ENCODE measurements at regions not wholly inside any gene's neighbourhood (a gene's known extent, or its start where the extent isn't known, plus 50 kb on each side); places are given as distances from the start of the nearest gene placed in this dataset.

DNA sequence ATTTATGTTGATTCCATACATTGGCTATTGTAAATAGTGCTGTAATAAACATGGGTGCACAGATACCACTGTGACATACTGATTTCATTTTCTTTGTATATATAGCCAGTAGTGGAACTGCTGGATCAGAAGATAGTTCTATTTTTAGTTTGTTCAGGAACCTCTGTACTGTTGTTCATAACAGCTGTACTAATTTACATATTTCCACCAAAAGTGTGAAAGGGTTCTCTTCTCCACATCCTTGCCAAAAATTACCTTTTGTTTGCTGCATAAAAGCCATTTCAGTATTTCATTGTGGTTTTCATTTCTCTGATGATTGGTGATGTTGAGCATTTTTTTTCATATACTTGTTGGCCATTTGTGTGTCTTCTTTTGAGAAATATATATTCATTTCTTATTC lies 1962.1 kb downstream of the PCDH9 start:
- H3K9ac ChIP-seq (ENCODE audit: low read depth, low read length) = no peak overlapping the region
- ATAC-seq (ENCODE audit: low read depth) (no peak), DNase-seq (no peak)
- H3K4me2 ChIP-seq (ENCODE audit: low read depth, low read length) = no peak overlapping the region
- no peak overlapping the region for H2BK15ac ChIP-seq (ENCODE audit: low read depth, low read length)
- H4K8ac ChIP-seq (ENCODE audit: low read depth in 2 of 2, low read length in 2 of 2) = no peak overlapping the region
- no TSS peak for BruUV-seq (replicated peaks)
- no peak overlapping the region for H4K91ac ChIP-seq (ENCODE audit: insufficient read depth, low read depth, low read length)
- TF ChIP-seq, protein P1, sequence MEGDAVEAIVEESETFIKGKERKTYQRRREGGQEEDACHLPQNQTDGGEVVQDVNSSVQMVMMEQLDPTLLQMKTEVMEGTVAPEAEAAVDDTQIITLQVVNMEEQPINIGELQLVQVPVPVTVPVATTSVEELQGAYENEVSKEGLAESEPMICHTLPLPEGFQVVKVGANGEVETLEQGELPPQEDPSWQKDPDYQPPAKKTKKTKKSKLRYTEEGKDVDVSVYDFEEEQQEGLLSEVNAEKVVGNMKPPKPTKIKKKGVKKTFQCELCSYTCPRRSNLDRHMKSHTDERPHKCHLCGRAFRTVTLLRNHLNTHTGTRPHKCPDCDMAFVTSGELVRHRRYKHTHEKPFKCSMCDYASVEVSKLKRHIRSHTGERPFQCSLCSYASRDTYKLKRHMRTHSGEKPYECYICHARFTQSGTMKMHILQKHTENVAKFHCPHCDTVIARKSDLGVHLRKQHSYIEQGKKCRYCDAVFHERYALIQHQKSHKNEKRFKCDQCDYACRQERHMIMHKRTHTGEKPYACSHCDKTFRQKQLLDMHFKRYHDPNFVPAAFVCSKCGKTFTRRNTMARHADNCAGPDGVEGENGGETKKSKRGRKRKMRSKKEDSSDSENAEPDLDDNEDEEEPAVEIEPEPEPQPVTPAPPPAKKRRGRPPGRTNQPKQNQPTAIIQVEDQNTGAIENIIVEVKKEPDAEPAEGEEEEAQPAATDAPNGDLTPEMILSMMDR (conservative IDR thresholded peaks at IDR 0.05; ENCODE audit: low read depth, low read length) = no peak
- no peak for TF ChIP-seq MAFK (IDR thresholded peaks at IDR 0.05; ENCODE audit: low read depth, low read length)
- no peak for TF ChIP-seq NFE2L2 (IDR thresholded peaks at IDR 0.05; ENCODE audit: low read depth, low read length)
- no peak for TF ChIP-seq CEBPB (IDR thresholded peaks at IDR 0.05; ENCODE audit: low read depth, low read length)
- TF ChIP-seq MXI1 (IDR thresholded peaks at IDR 0.05; ENCODE audit: borderline replicate concordance, low read depth, low read length) = no peak
- TF ChIP-seq MAZ (IDR thresholded peaks at IDR 0.05; ENCODE audit: borderline replicate concordance, low read depth, low read length) = no peak
- no peak overlapping the region for H2BK5ac ChIP-seq (ENCODE audit: low read depth, low read length, poor library complexity, severe bottlenecking)
- no peak overlapping the region for H3K4me3 ChIP-seq (ENCODE audit: insufficient read depth, low read depth, low read length)
- ChIA-PET POLR2A (ENCODE audit: unreplicated experiment) (no interaction called here), CTCF (no interaction called here)
- in situ Hi-C loops (cut with MboI; ENCODE audit: low sequenced_read_pairs) (no loop called here), intact Hi-C loops (cut with micrococcal nuclease) (no loop called here), dilution Hi-C loops (cut with HindIII; ENCODE audit: low sequenced_read_pairs, unreplicated experiment) (no loop called here)
- no peak overlapping the region for H3K18ac ChIP-seq (ENCODE audit: low read depth, low read length)
- no peaks in the 10 kb centered on the region for H3K79me1 ChIP-seq (ENCODE audit: low read depth in 1 of 2, low read length in 2 of 2)
- no peaks in the 10 kb centered on the region for H4K20me1 ChIP-seq (ENCODE audit: insufficient read depth, low read length)
- H2AK9ac ChIP-seq (replicated peaks; ENCODE audit: low read depth, low read length, poor library complexity) = no peak overlapping the region
- H3K56ac ChIP-seq (ENCODE audit: extremely low read depth, insufficient read depth, low read length) = no peak overlapping the region
- no peaks in the 10 kb centered on the region for H3K4me1 ChIP-seq (ENCODE audit: control insufficient read depth, insufficient read depth, low read length)
- no peak overlapping the region for H2BK120ac ChIP-seq (ENCODE audit: low read depth, low read length)
- 0 out of 2 replicates have a peak, but pooled peaks cover 2% of the 10 kb centered on the region for H3K9me1 ChIP-seq (ENCODE audit: insufficient read depth, low read length)
- H3K14ac ChIP-seq (replicated peaks; ENCODE audit: low read depth, low read length) = no peak overlapping the region
- H2BK20ac ChIP-seq (ENCODE audit: low read depth, low read length) = no peak overlapping the region
- no peak overlapping the region for H2AK5ac ChIP-seq (ENCODE audit: low read depth, low read length)
- H3K23ac ChIP-seq (ENCODE audit: low read depth, low read length) = no peak overlapping the region
- no peak overlapping the region for H2AFZ ChIP-seq (replicated peaks; ENCODE audit: low read length, poor library complexity)
- H3K9me3 ChIP-seq (ENCODE audit: control insufficient read depth, insufficient read depth, low read length) = no peaks in the 10 kb centered on the region
- no peaks in the 10 kb centered on the region for H3K36me3 ChIP-seq (ENCODE audit: control insufficient read depth, insufficient read depth, low read length)
- no peaks in the 10 kb centered on the region for H3K27me3 ChIP-seq (ENCODE audit: control insufficient read depth, insufficient read depth, low read length)
- H3K4ac ChIP-seq (ENCODE audit: low read depth, low read length) = no peak overlapping the region
- no peak overlapping the region for H3K27ac ChIP-seq (ENCODE audit: insufficient read depth, low read length)
- no peak overlapping the region for H4K5ac ChIP-seq (ENCODE audit: low read depth, low read length)
